T-helper 2 cell (primary cell): ENCODE measurements at regions not wholly inside any gene's neighbourhood (a gene's known extent, or its start where the extent isn't known, plus 50 kb on each side); places are given as distances from the start of the nearest gene placed in this dataset.
"Not testable (repeated sequence)": the region's sequence is repeated elsewhere in the genome, so short reads cannot be mapped to it uniquely, and the experiment has no call there.

Experiments used
- DNase-seq, 5 experiments: peaks; one replicate each; pipeline versions ENCODE4 v3.0.0 to v3.0.0-alpha.2; 2012 to 2022

- DNase-seq: no peak
These were observed 141.9 kb downstream of the PSAT1 start for GRCh38 chr9:78438780-78439179.

GRCh38 chr9:78439190-78439865, 142.4 kb downstream of the PSAT1 start:
- peak; percentile 15 to 61 (median 39) for DNase-seq

- no peak for DNase-seq
These were observed 143.2 kb downstream of the PSAT1 start for GRCh38 chr9:78439866-78440830.

- DNase-seq: no peak
These were observed 144.5 kb downstream of the PSAT1 start for GRCh38 chr9:78441396-78441795.

GRCh38 chr9:78441822-78442431, 145.0 kb downstream of the PSAT1 start:
- no peak for DNase-seq

- not testable (repeated sequence) for DNase-seq
These were observed 145.7 kb downstream of the PSAT1 start for GRCh38 chr9:78442577-78442976.

GRCh38 chr9:78443946-78444345, 147.0 kb downstream of the PSAT1 start:
- no peak for DNase-seq

- DNase-seq: no peak
These were observed 152.2 kb downstream of the PSAT1 start for GRCh38 chr9:78448960-78449673.

- no peak for DNase-seq
These were observed 156.5 kb downstream of the PSAT1 start for GRCh38 chr9:78453450-78453849.

- DNase-seq: no peak
These were observed 165.7 kb downstream of the PSAT1 start for GRCh38 chr9:78462611-78463010.

- DNase-seq: no peak
These were observed 166.8 kb downstream of the PSAT1 start for GRCh38 chr9:78463750-78464149.

GRCh38 chr9:78468231-78468630, 171.3 kb downstream of the PSAT1 start:
- DNase-seq: no peak

- no peak for DNase-seq
These were observed 172.2 kb downstream of the PSAT1 start for GRCh38 chr9:78468974-78469576.

GRCh38 chr9:78470216-78470615, 173.3 kb downstream of the PSAT1 start:
- no peak for DNase-seq

GRCh38 chr9:78470741-78471140, 173.8 kb downstream of the PSAT1 start:
- no peak for DNase-seq

- DNase-seq: no peak
These were observed 175.2 kb downstream of the PSAT1 start for GRCh38 chr9:78472111-78472510.

- no peak for DNase-seq
These were observed 182.5 kb downstream of the PSAT1 start for GRCh38 chr9:78479441-78479840.

GRCh38 chr9:78486661-78487060, 189.7 kb downstream of the PSAT1 start:
- DNase-seq: no peak

GRCh38 chr9:78490231-78490630, 193.3 kb downstream of the PSAT1 start:
- DNase-seq: no peak

GRCh38 chr9:78491402-78491801, 194.5 kb downstream of the PSAT1 start:
- no peak for DNase-seq

GRCh38 chr9:78493166-78493742, 196.3 kb downstream of the PSAT1 start:
- DNase-seq: no peak

GRCh38 chr9:78502566-78502965, 205.6 kb downstream of the PSAT1 start:
- DNase-seq: no peak
